GM23248 (cell line): ENCODE measurements at regions not wholly inside any gene's neighbourhood (a gene's known extent, or its start where the extent isn't known, plus 50 kb on each side); places are given as distances from the start of the nearest gene placed in this dataset.
"Not testable (repeated sequence)": the region's sequence is repeated elsewhere in the genome, so short reads cannot be mapped to it uniquely, and the experiment has no call there.

Experiments
- EZH2 ChIP-seq: fragments of 200-600 bp; sonication (generic); IDR thresholded peaks from 2 replicates; pipeline ENCODE4 v1.6.1; 2018; ENCODE audit warnings: antibody characterized with exemption, mild to moderate bottlenecking; ENCODE audit not compliant: insufficient read depth, poor library complexity, severe bottlenecking
- EZH2phosphoT487 ChIP-seq: fragments of 200-600 bp; sonication (generic); IDR thresholded peaks from 2 replicates; pipeline ENCODE4 v1.6.1; 2018; ENCODE audit warnings: antibody characterized with exemption, moderate library complexity, mild to moderate bottlenecking, low read depth; ENCODE audit not compliant: insufficient read depth

DNA sequence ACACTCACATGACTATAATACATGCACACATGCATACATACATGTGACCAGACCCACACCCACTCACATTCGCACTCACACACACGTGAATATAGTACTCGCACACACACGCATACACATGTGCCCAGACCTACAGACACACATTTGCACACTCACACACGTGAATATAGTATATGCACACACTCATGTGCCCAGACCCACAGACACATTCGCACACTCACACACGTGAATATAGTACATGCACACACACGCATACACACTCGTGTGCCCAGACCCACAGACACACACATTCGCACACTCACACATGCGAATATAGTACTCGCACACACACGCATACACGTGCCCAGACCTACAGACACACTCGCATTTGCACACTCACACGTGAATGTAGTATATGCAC lies 186.9 kb downstream of the NPIPB11 start:
- TF ChIP-seq EZH2, EZH2phosphoT487: not testable (repeated sequence)
